SIG-M5 treated with dmso at 0.1 percent for 504 hours (cell line): ENCODE measurements at regions not wholly inside any gene's neighbourhood (a gene's known extent, or its start where the extent isn't known, plus 50 kb on each side); places are given as distances from the start of the nearest gene placed in this dataset.
"Not testable (repeated sequence)": the region's sequence is repeated elsewhere in the genome, so short reads cannot be mapped to it uniquely, and the experiment has no call there.

Experiments used
- DNase-seq: peaks from one replicate; lab custom pipeline; 2025; ENCODE audit not compliant: unreplicated experiment; lab: John Stamatoyannopoulos, UW

DNA sequence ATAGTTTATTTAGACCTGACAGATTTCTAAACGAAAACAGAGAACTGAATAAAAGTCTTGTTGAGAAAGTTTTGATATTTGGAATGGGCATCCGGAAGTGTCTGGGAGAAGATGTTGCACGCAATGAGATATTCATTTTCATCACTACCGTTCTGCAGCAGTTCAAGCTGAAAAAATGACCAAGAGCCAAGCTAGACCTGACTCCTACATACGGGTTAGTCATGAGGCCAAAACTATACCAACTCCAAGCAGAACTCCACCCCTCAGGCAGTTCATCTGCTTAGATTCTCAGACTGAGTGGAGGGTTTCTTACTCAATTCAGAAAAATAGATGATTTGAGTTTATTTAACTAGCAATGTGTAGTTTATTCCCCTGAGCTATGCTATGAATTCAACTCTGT is 95.4 kb upstream of the ANXA1 start:
- no peak for DNase-seq

DNA sequence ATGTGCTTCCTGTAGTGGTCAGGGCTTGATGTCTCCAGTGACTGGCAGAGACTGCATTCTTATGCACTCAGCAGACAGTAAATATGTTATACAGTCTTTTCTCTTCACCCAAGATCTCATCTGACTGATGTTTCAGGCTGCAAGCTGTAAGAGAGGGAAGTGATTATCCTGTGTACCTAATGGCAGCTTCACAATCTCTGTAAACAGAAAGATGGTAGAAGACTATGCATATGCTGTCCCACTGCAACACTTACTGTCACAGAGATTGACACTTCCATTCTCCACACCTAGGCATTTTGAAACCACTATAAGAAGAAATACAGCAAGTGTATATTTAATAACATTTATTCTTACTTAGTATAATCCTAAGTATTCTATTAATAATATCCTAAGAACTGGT is 97.6 kb upstream of the ANXA1 start:
- no peak for DNase-seq

DNA sequence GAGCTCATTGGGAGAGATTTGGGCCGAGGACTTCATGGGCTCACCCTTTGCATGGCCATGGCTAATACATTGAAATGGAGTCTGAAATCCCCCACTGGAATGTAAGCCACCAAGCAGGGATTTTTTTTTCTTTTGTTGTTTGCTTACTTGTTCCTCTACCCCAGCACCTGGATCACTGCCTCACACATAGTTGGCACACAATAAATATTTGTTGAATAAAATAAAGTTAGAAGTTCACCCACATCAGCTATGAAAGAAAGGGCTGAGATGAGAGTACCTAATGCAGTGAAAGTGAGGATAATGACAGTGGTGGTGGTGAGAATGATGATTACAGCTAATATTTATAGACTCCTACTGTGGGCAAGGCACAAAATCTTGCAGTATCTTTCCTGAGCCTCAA is 98.1 kb upstream of the ANXA1 start:
- no peak for DNase-seq

DNA sequence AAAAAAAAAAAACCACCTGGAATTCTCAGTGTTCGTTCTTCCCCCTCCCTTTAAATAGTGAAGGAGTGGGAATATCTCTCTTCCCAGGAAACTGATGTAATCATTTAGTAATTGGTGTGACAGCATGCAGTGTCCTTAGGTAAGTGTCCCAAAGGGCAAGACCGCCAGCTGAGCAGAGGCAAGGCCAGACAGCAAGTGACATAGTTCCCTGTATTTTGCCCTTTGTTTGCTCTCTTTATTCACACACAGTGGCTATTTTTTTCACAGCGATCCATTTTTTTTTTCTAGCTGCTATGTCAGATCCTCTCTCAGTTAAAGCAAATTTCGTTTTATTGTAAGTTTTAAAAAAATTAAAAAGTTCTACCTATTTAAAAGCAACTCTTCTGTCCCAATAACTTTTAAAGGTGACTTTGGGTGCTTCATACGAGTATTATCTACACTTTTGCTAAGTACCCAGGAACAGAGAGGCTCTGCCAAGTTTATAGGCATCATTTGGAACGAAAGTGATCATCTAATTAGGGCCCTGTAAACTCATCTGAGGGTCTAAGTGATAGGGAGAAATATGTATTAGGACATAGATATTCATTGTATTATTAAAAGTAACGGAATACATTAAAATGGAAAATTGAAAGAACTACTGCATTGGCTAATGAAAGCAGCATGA is 98.2 kb upstream of the ALDH1A1 start:
- no peak for DNase-seq

DNA sequence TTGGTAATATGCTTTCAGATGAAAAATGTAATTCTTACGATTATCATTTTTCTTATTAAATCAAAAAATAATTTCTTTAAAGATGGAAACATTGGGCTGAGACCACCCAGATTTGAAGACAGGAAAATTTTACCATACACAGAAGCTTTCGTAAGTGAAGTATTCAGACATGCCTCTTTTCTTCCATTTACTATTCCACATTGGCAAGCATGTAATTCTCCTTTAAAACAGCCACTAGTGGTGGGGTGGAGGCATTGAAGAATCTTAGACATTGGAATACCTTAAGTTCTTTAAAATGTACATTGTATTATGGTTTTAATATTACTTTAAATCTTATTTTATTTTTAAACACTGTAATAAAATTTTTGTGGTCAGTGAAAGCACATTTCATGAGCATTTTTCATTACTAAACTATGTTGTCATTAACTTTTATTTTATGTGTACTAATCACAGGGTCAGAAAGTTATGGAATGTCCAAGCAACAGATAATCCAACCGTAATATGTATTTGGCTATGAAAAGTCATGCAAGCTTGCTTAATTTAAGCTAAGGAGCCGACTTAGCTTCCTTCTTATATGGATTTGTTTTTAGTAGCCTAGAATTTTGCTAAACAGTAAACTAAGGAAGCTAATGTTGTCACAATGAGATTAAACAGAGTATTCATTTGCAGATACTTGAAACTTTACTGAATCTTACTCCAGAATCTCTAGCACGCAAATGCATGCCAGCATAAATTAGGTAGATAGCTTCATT is 97.4 kb upstream of the ALDH1A1 start:
- DNase-seq, result no peak

DNA sequence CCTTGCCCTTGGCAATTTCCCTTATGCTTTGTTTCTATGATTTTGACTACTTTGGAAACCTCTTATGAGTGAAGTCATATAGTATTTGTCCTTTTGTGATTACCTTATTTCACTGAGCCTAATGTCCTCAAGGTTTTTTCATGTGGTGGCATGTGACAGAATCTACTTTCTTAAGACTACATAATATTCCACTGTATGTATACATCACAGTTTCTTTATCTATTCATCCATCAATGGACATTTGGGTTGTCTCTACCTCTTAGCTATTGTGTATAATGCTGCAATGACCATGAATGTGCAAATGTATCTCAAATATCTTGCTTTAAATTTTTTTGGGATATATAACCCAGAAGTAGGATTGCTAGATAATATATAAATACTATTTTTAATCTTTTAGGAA is 96.4 kb upstream of the ALDH1A1 start:
- DNase-seq, result no peak

DNA sequence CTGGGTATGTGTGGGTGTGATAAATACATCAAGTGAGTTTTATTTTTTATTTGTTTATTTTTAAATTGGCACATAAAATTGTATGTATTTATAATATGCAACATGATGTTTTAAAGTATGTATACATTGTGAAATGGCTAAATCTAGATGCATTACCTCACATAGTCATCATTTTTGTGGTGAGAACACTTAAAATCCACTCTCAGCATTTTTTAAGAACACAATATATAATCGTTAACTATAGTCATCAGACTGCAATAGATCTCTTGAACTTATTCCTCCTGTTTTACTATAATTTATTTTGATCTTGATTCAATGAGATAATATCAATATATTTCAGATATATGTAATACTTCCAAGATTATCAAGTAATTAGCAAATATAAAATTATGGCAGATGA is 93.9 kb upstream of the ALDH1A1 start:
- no peak for DNase-seq

DNA sequence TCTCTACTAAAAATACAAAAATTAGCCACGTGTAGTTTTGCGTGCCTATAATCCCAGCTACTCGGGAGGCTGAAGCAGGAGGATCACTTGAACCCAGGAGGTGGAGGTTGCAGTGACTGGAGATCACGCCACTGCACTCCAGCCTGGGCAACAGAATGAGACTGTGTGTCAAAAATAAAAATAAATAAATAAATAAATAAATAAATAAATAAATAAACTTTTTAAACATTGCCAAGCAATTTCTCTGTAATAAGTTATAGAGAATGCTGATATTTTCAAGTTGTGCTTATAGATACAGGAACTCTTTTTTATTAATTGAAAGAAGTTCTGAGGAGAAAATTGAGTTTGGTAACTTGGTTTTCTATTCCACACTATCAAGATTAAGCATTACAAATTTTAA is 91.9 kb upstream of the ALDH1A1 start:
- DNase-seq, result not testable (repeated sequence)

DNA sequence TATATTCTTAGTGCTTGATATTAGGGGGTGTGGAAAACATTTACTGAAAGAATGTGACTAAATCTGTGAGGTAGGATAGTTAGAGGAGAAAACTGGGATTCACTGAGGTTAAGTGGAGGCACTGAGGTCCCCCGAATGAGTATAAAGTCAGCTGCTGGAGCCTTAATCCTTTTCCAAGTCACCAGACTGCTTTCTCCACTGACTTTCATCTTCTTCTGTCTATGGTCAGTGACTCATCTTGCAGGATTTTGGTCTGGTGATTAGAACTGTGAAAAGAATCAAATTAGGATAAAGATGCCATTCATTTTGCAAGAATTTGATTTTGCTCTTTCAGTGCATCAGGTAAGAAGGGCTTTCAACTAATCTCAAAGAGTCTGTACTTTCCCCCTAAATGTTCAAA is 89.3 kb upstream of the ALDH1A1 start:
- no peak for DNase-seq

DNA sequence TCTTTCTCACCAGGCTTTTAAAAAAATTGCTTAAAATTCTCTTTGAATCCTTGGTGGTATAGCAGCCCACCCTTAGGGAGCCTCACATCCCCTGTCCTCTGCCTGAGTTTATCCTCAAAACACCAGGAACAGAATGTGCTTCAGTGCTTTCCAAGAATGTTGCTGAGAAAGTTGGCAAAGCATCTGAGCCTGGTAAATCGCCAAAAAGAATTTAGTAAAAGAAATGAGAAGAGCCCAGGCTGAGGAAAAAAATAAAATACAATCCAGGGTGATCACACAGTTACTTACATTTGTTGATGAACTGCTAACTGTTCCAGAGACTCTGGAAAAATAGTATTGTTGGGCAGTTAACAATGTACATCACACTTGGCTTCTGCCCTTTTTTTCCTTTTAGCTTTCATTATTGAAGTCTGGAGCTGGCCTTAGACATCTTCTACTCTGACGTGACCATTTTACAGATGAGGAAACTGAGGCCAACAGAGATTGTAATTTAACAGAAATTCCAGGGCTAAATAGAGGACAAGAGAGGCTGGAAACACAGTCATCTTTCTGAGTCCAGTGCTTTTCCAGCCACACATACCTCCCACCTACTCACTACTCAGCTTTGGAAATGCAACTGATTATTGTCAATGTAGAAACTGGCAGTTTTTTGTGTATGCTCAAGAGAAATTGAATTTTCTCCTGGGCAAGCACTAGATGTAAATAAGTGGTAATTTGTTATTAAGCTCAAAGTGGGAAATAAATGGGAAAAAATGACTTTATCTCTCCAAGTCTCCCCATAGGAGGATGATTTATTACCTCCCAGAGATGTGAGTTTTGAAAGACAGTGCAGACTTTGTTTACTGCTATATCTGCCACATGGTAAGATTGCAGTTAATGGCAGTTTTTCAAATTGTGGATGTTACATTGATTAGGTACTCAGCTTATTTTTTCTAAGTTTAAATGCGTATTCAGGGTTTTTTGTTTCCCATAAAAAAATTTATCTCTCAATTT is 86.7 kb upstream of the ALDH1A1 start:
- DNase-seq, result no peak

DNA sequence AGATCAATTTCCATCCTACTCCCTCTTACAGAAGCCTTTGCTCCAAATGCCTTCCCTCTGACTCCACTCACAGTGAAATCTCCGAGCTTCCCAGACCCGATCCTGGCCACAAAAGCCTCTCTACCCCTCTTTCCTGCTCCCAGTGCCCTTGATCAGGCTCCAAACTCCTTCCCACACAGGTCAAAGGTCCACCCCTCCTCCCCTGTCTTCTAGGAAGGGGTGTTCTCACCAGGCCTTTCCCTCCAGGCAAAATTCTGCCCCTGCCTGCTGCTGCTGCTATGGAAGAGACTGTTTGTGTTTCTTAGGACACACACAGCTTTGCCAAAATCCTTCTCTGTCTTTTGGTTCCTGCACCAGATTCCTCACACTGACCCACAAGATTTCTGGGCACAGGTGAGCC is 85.8 kb upstream of the ALDH1A1 start:
- no peak for DNase-seq

DNA sequence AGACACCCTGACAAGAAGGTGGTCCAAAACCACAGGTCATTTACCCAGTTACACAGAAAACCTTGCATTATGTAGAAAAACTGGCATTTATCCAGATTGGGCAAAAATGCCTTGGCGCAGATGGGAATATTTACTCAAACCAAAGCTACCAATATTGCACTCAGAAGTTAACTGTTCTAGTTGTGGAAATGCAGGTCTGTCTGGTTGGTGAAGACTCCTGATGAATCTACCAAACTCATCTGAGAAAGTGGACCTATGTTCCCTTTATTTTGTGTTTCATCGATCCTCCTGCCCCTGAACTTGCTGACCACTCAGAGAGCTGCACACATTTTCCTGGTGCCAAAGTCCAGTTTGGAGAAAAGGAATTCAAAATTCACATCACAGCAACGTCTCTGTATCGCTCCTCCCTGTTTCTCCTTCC is 85.2 kb upstream of the ALDH1A1 start:
- DNase-seq, result no peak

DNA sequence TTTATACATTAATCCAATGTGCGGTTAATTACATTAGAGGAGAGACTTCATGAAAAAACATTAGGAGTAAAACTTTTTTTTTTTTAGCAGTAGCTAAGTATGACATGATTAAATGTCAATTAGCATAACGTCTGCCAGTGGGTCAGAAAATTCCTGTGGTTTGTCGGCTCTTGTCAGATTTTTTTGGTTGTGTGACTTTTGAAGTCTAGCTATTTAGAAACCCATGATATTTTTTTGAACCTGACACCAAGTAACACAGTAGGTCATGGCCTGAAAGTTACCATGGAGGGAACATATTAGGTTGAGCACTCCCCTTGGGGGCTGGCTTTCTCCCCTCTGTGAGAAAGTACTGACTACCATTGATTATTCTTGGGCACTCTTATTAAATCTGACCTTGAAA is 84.8 kb upstream of the ALDH1A1 start:
- DNase-seq, result no peak

DNA sequence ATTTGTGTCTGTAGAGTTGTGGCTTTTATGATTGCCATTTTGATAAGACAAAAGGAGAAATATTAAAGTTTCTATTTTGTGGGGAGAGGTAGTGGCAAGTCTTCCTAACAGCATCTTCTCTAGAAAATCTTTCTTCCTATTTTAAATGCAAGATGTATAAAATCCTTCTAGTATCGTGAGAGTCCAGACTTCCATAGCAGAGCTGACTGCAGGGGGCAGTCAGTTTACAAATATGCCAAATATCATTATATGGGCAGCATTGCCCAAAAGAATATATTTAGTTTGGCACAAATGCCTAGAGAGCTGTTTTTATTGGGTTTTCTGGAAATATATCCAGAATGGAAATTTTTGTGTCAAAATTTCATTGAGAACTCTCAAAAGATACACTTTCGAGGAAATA is 82.1 kb upstream of the ALDH1A1 start:
- no peak for DNase-seq

DNA sequence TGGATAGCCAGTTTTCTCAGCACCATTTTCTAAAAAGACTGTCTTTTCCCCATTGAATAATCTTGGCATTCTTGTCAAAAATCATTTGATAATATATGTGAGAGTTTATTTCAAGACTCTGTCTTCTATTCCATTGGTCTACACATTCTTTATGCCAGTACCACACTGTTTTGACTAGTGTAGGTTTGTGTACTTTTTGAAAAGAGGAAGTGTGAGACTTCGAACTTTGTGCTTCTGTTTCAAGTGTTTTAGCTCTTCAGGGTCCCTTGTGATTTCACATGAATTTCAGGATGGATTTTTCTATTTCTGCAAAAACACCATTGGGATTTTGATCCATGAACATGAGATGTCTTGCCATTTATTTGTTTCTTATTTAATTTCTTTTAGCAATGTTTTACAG is 78.5 kb upstream of the ALDH1A1 start:
- no peak for DNase-seq

DNA sequence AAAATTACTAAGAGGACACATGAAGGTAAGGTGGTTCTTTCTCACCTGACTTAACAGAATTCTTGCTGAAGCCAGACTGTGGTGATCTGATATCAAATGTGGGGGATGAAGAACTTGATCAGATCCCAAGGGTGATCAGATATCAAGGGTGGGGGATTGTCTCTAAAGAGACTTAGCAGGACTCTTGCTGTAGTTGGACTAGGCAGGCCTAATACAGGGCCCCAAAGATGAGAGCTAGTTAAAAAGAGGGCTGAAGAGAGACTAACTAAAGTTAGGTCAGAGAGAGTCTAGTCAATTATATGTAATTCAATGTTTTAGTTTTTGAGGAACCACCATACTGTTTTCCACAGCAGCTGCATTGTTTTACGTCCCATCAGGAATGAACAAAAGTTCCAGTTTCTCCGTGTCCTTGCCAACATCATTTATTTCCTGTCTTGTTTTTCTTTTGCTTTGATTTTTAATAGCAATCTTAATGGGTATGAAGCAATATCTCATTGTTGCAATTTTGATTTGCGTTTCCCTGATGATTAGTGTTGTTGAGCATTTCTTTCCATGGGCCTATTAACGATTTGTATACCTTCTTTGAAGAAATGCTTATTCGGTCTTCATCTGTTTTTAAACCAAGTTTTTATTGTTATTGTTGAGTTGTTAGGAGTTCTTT is 77.6 kb upstream of the ALDH1A1 start:
- DNase-seq, result no peak

DNA sequence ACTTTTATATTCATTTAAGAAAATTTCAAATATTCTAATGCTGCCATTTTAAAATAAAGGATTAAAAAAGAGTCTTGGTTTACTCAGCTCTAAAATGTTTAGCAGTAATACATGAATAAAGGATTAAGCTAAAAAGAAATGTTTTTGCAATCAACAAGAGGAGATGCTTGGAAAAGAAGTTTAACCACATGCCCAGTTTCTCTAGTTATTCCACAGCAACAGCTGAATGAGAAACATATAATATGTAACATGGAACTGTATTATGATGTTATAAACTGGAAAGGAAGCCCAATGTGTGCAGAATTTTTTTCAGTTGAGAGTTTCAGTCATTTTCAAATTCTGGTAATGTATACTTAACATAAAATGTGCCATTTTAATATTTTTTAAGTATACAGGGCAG is 76.5 kb upstream of the ALDH1A1 start:
- DNase-seq, result no peak

DNA sequence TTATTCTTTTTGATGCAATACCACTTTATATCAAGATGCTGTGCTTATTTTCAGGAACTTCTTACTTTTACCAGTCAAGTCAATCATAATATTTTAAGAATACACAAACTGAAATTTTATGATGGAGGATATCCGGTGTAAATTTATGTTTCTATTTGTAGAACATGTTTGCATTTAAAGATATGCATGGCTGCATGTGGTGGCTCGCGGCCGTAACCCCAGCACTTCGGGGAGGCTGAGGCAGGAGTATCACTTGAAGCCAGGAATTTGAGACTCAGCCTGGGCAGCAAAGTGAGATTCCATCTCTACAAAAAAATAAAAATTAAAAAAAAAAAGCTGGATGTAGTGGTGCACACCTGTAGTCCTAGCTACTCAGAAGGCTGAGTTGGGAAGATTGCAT is 73.5 kb upstream of the ALDH1A1 start:
- no peak for DNase-seq

DNA sequence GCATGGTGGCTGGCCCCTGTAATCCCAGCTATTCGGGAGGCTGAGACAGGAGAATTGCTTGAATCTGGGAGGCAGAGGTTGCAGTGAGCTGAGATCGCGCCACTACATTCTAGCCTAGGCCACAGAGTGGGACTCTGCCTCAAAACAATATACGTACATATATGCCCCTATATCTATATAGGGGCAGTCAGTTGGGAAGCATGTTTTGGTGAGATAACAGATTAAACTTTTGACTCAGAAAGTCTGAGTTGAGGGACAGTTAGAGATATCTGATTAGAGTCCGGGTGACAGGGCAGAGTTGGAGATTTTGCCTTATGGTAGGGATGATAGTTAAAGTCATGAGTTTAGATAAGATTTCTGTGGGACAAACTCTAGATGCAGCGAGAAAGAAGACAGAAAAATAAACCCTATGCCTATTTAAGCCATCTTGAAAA is 71.8 kb upstream of the ALDH1A1 start:
- no peak for DNase-seq

DNA sequence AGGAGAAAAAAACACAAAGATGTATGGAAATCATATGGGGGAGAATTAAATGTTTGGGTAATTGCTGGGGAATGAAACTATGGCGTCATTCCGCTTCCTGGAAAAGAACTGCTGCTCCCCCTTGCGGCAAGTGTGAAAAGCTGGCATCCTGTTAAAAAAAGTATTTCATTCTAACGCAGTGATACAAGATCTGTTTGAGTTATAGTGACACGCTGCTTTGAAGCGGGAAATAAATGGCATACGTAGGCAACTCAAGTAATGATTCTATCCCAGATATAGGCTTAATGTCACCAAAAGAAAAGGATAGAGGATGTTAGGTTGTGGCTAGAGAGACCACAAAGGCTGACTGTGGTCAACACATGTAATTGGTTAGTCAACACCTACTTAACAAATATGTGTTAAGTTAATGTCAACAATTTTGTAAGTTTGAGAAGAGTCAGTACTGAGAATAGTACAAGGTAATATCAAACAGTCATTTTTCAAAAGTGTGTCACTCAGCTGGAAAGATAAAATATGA is 70.2 kb upstream of the ALDH1A1 start:
- DNase-seq, result peak; percentile 31

DNA sequence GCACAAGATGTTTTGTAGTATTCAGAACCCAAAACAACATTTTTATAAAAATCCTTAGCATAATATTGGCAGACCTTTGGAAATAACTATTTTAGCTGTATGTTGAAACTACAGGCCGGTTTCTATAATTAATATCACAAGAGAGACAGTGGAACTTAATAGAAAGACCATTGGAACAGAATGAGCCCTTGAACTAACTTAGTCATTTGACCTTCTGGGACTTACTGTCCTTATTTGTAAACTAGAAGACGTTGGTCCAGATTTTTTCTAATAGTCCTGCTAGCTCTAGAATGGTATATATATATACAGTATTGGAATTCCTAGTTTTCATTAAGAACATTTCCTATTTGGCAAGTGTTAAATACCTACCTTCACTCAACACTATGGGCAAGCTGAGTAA is 69.5 kb upstream of the ALDH1A1 start:
- DNase-seq, result no peak
